ENCODE measurements at regions not wholly inside any gene's neighbourhood (a gene's known extent, or its start where the extent isn't known, plus 50 kb on each side); places are given as distances from the start of the nearest gene placed in this dataset.
"Not testable (repeated sequence)": the region's sequence is repeated elsewhere in the genome, so short reads cannot be mapped to it uniquely, and the experiment has no call there.

DNA sequence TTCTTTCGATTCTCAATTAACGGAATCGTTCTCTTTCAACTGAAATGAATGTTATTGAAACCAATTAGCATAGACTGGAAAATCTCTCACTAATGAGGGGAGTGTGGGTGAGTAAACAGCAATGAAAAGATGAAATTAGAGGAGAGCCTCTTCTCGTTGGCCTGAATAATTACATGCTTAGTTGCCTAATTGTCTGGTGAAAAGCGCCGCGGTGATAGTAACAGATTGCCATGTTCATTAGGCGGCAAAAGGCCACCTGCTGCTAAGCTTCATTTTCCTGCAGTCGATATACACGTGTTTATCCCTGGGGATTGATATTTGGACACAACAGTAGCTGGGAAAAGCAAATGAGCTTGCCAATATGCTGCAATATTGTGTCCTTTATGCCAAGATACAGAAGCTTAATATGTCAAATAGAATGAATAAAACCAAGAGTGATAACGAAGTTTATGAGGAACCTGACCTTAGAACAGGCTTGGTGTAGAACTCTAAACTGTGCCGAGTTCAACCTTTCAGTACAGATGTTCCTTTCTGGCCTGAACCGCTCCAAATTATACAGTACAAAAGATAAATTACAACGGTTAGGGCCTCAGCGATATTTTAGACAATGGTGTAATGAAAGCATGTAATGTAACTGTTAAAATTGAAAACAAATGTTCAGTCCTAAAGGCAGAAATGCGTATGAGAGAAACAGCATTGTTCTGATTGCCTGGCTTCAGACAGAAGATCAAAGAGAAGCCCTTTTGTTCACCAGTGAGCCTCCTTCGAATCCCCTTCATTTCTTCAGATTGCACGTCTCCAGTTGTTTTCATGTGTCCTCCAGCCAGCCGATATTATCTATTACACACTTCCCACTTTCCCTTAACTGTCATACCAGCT is 185.2 kb downstream of the SHOX2 start:
- no peak for DNase-seq

DNA sequence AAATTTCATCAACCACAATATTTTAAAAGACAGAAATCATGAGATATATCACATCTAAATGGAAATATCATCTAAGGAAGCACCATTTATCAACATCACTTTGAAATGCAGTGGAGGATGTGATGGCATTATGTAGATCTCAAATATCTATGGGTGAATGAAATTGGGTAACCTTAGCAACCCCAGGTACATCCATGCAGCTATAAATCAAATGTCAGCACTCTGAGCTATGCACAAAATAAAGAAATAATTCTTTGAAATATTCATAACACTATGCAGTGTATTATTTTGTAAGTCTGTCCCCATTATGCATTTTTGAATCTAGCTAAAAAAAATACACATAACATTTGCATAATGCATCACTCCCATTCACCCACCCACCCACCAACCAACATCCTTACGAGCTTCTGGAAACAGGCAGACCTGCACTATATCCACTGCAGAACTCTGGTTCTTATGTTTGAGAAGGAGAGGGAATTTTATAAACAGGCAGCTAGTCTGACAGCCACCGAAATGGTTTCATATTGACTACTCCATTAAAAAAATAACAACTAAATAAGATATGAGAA is 186.8 kb downstream of the SHOX2 start:
- no peak for DNase-seq

DNA sequence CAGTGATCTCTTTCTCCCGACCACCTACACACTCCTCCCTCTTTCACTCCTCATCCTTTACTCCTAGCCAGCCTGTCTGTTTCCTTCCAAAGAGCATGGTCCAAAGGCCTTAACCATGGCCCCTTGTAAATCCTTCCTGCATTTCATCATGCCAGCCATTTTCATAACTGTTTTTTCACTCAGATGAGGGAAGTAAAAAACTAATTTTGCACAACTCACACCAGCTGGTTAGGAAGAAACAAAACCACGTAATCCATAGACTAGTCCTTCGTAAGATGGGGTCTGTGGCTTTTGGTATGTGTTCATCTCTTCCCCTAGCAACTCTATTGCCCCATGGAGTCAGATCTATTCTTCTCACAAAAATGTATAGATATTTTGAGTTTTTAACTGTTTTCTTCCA is 187.8 kb downstream of the SHOX2 start:
- DNase-seq, result no peak

DNA sequence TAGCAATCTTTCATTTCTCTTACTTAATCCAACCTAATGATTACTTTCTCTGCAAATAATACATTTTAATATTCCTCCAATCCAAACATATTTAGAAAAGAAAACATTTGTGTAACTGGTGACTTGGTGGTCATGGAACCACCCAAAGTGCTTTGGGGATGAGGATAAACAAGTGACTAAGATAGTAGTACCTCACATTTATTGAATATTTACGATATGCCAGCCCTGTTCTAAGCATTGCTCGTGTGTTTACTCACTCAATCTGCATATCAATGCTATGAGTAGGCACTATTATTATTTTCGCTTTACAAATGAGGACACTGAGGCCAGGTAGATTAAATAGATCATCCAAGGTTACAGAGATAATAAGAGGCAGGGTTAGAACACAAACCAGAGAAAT is 189.5 kb downstream of the SHOX2 start:
- DNase-seq, result peak; percentile 31

DNA sequence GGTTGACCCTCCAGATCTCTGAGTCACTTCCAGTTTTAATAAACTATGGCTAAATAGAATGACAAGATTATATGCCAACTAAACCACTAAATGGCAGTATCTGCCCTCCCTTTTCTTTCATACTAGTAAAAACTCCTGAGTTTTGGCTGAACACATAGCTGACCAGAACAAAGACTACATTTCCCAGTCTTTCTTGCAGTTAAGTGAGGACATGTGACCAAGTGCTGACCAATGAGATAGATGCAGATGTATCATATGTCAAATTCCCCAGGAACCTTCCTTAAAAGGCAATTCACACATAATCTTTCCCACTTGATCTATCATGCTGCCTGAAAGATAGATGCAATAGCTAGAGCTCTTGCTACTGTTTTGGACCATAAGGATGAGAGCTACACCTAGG is 191.3 kb downstream of the SHOX2 start:
- no peak for DNase-seq

GRCh38 chr3:157913741-157914150 is 192.5 kb downstream of the SHOX2 start:
- DNase-seq, result no peak

GRCh38 chr3:157912514-157913451 is 193.4 kb downstream of the SHOX2 start:
- no peak for DNase-seq

- DNase-seq, result peak; percentile 13
Observed at GRCh38 chr3:157906627-157907026, 199.6 kb downstream of the SHOX2 start.

DNA sequence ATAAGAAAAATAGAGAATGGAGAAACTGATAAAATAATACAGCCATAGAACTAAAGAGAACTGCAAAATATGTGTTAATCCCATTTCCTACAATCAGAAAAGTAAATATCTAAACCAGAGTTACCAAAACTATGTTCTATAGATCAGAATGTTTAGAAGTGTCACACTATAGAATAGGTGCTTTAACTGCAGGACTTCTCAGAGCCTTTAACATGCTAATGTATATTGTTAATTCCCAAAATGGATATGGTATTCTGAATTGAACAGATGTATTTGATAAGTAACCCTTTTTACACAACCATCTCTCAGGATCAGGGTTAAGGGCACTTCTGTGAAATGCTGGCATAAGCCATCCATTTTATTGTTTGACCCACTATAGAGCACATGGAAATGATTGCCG is 200.3 kb downstream of the SHOX2 start:
- no peak for DNase-seq

GRCh38 chr3:157902680-157903079 is 203.5 kb downstream of the SHOX2 start:
- DNase-seq, result not testable (repeated sequence)

- DNase-seq, result no peak
Observed at GRCh38 chr3:157888040-157888439, 218.2 kb downstream of the SHOX2 start.

- no peak for DNase-seq
Observed at GRCh38 chr3:157876556-157876955, 229.7 kb downstream of the SHOX2 start.

DNA sequence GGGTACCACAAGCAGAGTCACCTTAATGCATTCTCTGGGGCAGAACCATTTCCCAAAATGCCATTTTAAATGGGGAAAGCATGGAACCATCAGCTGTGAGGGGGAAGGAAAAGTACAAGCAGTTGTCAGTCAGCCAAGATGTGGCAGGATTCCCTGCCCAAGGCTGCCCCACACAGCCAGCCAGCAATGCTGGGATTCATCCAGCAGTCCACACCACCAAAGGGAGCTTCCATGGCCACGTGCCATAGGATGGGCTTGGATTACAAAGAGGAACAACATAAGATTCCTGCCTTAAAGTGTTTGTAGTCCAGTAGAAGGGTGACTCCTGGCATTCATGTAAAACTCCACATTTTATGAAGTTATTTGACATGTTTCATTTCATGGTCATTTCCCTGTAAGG is 233.3 kb downstream of the SHOX2 start:
- no peak for DNase-seq

- no peak for DNase-seq
Observed at GRCh38 chr3:157871838-157872460, 234.3 kb downstream of the SHOX2 start.

GRCh38 chr3:157871248-157871647 is 235.0 kb downstream of the SHOX2 start:
- DNase-seq, result no peak

DNA sequence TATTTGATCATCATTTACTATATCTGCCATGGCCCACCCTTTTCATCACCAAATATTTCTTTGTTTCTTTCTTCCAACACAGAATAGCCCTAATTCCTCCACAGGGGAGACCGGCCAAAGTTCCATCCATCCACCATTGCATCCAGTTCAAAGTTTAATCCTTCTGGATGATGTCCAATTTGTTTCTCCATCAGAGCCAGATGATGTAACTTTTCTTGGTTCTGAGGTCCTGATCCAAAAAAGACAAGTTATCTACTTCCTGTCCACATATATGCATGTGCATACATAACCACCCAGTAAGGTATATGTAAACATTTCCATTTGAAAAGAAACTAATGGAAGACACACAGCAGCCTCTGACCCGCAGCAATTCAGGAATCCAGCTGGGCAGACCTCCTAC is 237.3 kb downstream of the SHOX2 start:
- DNase-seq, result no peak

DNA sequence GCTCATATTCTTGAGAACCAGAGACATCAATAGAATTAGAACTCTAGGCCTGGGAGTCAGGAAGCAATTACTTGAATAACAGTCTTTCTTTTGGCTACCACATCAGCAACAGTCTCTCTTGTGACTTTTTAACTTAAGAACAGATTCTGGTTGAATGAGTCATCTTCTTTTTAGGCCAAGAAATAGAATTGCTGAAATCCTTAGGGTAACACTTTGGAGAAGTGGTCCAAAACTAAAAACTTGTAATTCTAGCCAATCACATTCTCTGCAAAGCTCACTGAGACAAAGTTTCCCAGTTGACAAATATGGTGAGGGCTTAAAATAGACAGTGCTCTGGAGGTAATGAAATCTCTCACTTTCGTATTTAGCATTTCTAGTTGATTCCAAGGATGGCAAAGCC is 238.0 kb downstream of the SHOX2 start:
- DNase-seq, result peak; percentile 22

- DNase-seq, result peak; percentile 22
Observed at GRCh38 chr3:157865352-157866000, 240.7 kb downstream of the SHOX2 start.

DNA sequence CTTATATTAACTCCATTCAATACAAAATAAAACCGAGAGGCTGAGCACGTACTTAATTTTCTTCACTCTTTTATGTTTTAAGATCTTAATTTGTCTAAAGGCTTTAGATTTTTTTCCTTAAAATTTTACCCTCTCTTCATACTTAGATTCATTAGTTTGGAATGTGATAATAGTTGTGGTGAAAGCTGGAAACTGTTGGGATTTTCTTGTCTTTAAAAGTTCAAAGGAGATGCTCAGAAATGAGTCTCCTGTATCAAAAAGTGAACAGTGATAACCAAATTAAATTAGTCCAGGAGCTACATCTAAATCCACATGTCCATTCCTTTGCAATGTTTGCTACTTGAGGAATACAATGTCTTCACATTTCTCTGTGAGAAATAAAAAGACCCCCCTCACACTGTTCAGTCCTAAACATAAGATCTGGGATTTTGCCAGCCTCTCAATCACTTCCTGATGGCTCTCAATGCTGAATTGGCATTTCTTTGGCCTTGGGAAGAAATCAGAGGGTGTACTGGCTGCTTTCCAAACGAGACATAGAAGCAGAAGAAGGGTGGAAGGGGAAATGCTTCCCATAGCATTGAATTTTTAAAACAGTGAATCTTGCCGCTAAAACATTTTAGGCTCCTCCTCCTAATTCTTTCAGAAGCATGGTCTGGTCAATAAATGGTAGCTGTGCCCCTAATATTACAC is 245.0 kb downstream of the SHOX2 start:
- DNase-seq, result peak; percentile 13

- DNase-seq, result no peak
Observed at GRCh38 chr3:157859541-157859940, 246.7 kb downstream of the SHOX2 start.

- DNase-seq, result peak; percentile 41
Observed at GRCh38 chr3:157858821-157859220, 247.4 kb downstream of the SHOX2 start.

GRCh38 chr3:157857440-157857839 is 248.8 kb downstream of the SHOX2 start:
- no peak for DNase-seq

All from EL (cell line).